NCI-H226 (cell line): ENCODE measurements at regions not wholly inside any gene's neighbourhood (a gene's known extent, or its start where the extent isn't known, plus 50 kb on each side); places are given as distances from the start of the nearest gene placed in this dataset.
"Not testable (repeated sequence)": the region's sequence is repeated elsewhere in the genome, so short reads cannot be mapped to it uniquely, and the experiment has no call there.

ENCODE experiments used
- DNase-seq: peaks from one replicate; pipeline ENCODE4 v3.0.0-alpha.2; 2015

- no peak for DNase-seq
Observed at GRCh38 chr6:6923605-6924004, 184.2 kb upstream of the RREB1 start.

- DNase-seq: no peak
Observed at GRCh38 chr6:6924708-6925107, 183.1 kb upstream of the RREB1 start.

GRCh38 chr6:6925391-6926164, 182.2 kb upstream of the RREB1 start:
- DNase-seq: no peak

GRCh38 chr6:6926856-6927255, 180.9 kb upstream of the RREB1 start:
- no peak for DNase-seq

- no peak for DNase-seq
Observed at GRCh38 chr6:6927521-6928361, 180.0 kb upstream of the RREB1 start.

GRCh38 chr6:6930223-6930880, 177.4 kb upstream of the RREB1 start:
- no peak for DNase-seq

- no peak for DNase-seq
Observed at GRCh38 chr6:6931071-6932025, 176.4 kb upstream of the RREB1 start.

- DNase-seq: no peak
Observed at GRCh38 chr6:6932341-6932740, 175.4 kb upstream of the RREB1 start.

GRCh38 chr6:6932968-6933367, 174.8 kb upstream of the RREB1 start:
- DNase-seq: no peak

GRCh38 chr6:6940031-6941025, 167.4 kb upstream of the RREB1 start:
- DNase-seq: no peak

GRCh38 chr6:6941201-6941600, 166.6 kb upstream of the RREB1 start:
- no peak for DNase-seq

GRCh38 chr6:6942091-6942490, 165.7 kb upstream of the RREB1 start:
- no peak for DNase-seq

- no peak for DNase-seq
Observed at GRCh38 chr6:6942831-6943230, 164.9 kb upstream of the RREB1 start.

- no peak for DNase-seq
Observed at GRCh38 chr6:6943421-6943820, 164.3 kb upstream of the RREB1 start.

- no peak for DNase-seq
Observed at GRCh38 chr6:6946206-6947155, 161.3 kb upstream of the RREB1 start.

GRCh38 chr6:6950373-6951145, 157.2 kb upstream of the RREB1 start:
- DNase-seq: no peak

GRCh38 chr6:6951355-6951754, 156.4 kb upstream of the RREB1 start:
- no peak for DNase-seq

GRCh38 chr6:6952484-6952883, 155.3 kb upstream of the RREB1 start:
- no peak for DNase-seq

GRCh38 chr6:6952927-6953326, 154.8 kb upstream of the RREB1 start:
- not testable (repeated sequence) for DNase-seq
